WI38 (cell line): ENCODE measurements at regions not wholly inside any gene's neighbourhood (a gene's known extent, or its start where the extent isn't known, plus 50 kb on each side); places are given as distances from the start of the nearest gene placed in this dataset.

Experiments used
- H3K4me3 ChIP-seq: 2 replicates; pipeline ENCODE4 v1.5.1; 2011; ENCODE audit warnings: low read depth, mild to moderate bottlenecking, control low read depth, low read length
- CTCF ChIP-seq: IDR thresholded peaks from 2 replicates; pipeline ENCODE4 v1.5.1; 2012; ENCODE audit warnings: low read depth, mild to moderate bottlenecking, control low read depth, low read length

GRCh38 chr16:80034948-80035663, 434.6 kb upstream of the MAF start:
- no peak for TF ChIP-seq CTCF

GRCh38 chr16:80034469-80034826, 433.9 kb upstream of the MAF start:
- H3K4me3 ChIP-seq, result no peak overlapping the region
- TF ChIP-seq CTCF, result no peak

More at GRCh38 chr16:80034948-80035663, 434.6 kb upstream of the MAF start:
- H3K4me3 ChIP-seq, result no peak overlapping the region

GRCh38 chr16:80033783-80034468, 433.4 kb upstream of the MAF start:
- TF ChIP-seq CTCF, result no peak
- H3K4me3 ChIP-seq, result no peak overlapping the region

GRCh38 chr16:80029761-80030481, 429.4 kb upstream of the MAF start:
- TF ChIP-seq CTCF, result no peak

GRCh38 chr16:80029381-80029630, 428.8 kb upstream of the MAF start:
- no peak overlapping the region for H3K4me3 ChIP-seq
- no peak for TF ChIP-seq CTCF

More at GRCh38 chr16:80029761-80030481, 429.4 kb upstream of the MAF start:
- no peak overlapping the region for H3K4me3 ChIP-seq

GRCh38 chr16:80028581-80029380, 428.2 kb upstream of the MAF start:
- no peak overlapping the region for H3K4me3 ChIP-seq
- TF ChIP-seq CTCF, result no peak
